ENCODE measurements at regions not wholly inside any gene's neighbourhood (a gene's known extent, or its start where the extent isn't known, plus 50 kb on each side); places are given as distances from the start of the nearest gene placed in this dataset.

DNA sequence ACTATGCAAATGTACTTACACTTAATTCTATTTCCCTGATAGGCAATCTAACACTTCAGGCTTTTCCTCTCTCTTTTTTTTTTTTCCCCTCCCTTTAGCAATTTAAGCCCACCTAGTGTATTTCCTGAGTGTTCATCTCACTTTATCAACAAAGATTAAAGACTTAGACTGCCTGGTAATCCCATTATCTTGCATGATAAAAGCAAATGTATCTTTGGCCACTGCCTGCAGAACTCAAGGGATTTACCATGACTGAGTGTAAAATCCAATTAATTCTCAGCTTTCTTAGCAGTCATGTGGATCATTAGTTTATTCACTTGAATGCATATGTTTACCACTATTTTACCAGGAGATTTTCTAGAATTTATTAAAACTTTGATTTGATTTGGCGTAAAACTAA lies 1102.2 kb upstream of the GYPC start:
- H3K27me3 Mint-ChIP-seq (ENCODE audit: low read depth, poor library complexity): peaks cover 3% of the 10 kb centered on the region

DNA sequence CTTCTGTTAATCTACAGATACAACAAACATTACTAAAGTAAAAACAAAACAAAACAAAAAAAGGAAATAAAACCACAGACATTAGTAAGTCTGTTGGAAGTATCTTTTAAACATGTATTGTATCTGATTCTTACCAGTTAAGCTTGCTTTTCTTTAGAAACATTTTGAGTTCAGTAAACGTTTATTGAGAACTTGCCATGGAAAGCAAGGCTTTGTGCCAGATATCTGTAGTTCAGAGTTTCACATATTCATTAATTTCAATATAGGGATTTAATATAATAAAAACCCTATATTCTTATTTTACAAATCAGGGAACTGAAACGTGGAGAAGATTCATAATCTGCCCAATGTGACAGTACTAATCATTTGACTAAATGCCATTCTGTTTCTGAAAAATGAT lies 1101.0 kb upstream of the GYPC start:
- H3K27ac Mint-ChIP-seq: no peak overlapping the region
- peaks cover 3% of the 10 kb centered on the region for H3K27me3 Mint-ChIP-seq (ENCODE audit: low read depth, poor library complexity)
- no peak for DNase-seq
- no peak overlapping the region for H3K4me3 Mint-ChIP-seq
- H3K36me3 Mint-ChIP-seq (ENCODE audit: low read depth): no peaks in the 10 kb centered on the region
- no peaks in the 10 kb centered on the region for H3K9me3 Mint-ChIP-seq
- TF ChIP-seq, protein P1, sequence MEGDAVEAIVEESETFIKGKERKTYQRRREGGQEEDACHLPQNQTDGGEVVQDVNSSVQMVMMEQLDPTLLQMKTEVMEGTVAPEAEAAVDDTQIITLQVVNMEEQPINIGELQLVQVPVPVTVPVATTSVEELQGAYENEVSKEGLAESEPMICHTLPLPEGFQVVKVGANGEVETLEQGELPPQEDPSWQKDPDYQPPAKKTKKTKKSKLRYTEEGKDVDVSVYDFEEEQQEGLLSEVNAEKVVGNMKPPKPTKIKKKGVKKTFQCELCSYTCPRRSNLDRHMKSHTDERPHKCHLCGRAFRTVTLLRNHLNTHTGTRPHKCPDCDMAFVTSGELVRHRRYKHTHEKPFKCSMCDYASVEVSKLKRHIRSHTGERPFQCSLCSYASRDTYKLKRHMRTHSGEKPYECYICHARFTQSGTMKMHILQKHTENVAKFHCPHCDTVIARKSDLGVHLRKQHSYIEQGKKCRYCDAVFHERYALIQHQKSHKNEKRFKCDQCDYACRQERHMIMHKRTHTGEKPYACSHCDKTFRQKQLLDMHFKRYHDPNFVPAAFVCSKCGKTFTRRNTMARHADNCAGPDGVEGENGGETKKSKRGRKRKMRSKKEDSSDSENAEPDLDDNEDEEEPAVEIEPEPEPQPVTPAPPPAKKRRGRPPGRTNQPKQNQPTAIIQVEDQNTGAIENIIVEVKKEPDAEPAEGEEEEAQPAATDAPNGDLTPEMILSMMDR (IDR thresholded peaks at IDR 0.05): no peak
- no peaks in the 10 kb centered on the region for H3K4me1 Mint-ChIP-seq

More for the DNA sequence above, 1102.2 kb upstream of the GYPC start:
- H3K4me3 Mint-ChIP-seq: no peak overlapping the region
- no peaks in the 10 kb centered on the region for H3K9me3 Mint-ChIP-seq
- DNase-seq: no peak
- no peaks in the 10 kb centered on the region for H3K4me1 Mint-ChIP-seq
- TF ChIP-seq, protein P1 (IDR thresholded peaks at IDR 0.05): no peak
- H3K27ac Mint-ChIP-seq: no peak overlapping the region
- H3K36me3 Mint-ChIP-seq (ENCODE audit: low read depth): no peaks in the 10 kb centered on the region

DNA sequence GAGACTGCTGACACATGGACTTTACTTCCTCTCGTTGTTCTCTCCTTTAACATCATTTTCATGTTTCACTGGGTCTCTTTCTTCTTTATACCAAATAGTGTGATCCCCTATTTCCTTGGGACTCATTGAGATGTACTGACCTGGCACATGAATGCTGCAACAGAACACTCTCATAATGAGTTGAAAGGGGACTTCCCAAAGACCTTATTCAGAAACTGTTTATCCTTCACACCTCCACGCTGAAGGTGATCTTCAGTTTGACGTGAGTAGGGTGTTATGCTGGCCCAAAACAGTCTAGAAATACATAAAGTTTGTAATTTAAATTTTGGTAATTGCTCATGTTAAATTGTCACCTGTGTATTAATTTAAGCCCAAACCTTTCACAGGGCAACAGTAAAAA lies 1096.8 kb upstream of the GYPC start:
- Mint-ChIP-seq H3K9me3 (no peaks in the 10 kb centered on the region), H3K4me1 (no peaks in the 10 kb centered on the region), H3K27ac (no peak overlapping the region), H3K4me3 (no peak overlapping the region), H3K36me3 (ENCODE audit: low read depth) (no peaks in the 10 kb centered on the region), H3K27me3 (ENCODE audit: low read depth, poor library complexity) (peaks cover 2% of the 10 kb centered on the region)
- TF ChIP-seq, protein P1 (IDR thresholded peaks at IDR 0.05): no peak
- no peak for DNase-seq

DNA sequence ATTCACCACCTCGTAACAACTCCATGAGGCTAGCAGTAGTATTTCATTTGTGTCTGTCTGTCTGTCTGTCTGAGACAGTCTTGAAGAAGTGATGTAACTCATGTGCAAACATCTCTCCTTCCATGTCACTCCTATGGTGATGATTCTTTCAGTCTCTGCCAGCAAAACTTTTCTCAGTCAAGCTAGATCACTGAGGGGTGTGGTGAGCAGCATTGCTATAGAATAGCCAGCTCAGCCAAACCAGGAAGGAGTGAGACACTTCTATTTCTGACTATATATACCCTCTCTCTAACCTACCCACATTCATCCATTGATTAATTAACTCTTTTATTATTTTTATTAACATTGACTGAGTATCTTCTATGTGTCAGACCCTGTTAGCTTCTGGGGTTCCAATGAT lies 1095.1 kb upstream of the GYPC start:
- DNase-seq: no peak
- H3K4me3 Mint-ChIP-seq: no peak overlapping the region
- peaks cover under 1% of the 10 kb centered on the region for H3K27me3 Mint-ChIP-seq (ENCODE audit: low read depth, poor library complexity)
- no peak overlapping the region for H3K27ac Mint-ChIP-seq
- H3K36me3 Mint-ChIP-seq (ENCODE audit: low read depth): no peaks in the 10 kb centered on the region
- TF ChIP-seq, protein P1 (IDR thresholded peaks at IDR 0.05): no peak
- no peaks in the 10 kb centered on the region for H3K9me3 Mint-ChIP-seq
- no peaks in the 10 kb centered on the region for H3K4me1 Mint-ChIP-seq

DNA sequence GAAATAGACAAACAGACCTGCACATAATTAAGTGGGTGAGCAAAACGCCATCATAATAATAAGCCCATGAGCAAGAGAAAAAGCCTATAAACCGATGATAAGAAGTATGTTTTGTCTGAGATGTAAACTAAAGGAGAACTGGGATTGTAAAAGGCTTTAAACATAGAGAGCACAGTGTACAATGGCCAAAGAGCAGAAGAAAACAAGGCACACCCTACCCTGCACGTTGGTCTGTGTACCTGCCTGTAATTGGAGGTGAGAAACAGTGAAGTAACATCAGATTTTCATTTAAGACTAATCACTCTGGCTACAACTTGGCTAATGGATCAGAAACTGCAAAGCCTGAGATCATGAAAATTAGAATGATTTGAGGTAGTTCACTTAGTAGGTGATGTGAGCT lies 1094.7 kb upstream of the GYPC start:
- no peak overlapping the region for H3K4me3 Mint-ChIP-seq
- H3K4me1 Mint-ChIP-seq: no peaks in the 10 kb centered on the region
- no peak for DNase-seq
- TF ChIP-seq, protein P1 (IDR thresholded peaks at IDR 0.05): no peak
- H3K27me3 Mint-ChIP-seq (ENCODE audit: low read depth, poor library complexity): peaks cover 3% of the 10 kb centered on the region
- no peaks in the 10 kb centered on the region for H3K36me3 Mint-ChIP-seq (ENCODE audit: low read depth)
- H3K27ac Mint-ChIP-seq: no peak overlapping the region
- H3K9me3 Mint-ChIP-seq: no peaks in the 10 kb centered on the region

DNA sequence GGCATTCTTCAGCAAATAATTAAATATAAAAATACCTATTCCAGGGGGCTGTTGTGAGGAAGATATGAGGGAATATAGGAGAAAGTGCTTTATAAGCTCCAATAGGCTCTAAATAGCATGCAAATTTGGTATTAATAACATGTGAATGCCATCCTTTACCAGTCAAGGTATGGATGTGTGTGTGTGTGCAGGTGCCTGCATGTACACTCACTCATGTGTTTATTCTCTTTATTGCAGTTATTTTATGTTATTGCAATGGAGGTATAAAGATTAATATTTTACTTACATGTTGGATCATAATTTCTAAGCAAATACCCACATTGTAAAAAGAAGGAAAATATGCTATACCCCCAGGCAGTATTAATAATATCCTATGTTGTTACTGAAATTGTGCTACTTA lies 1093.0 kb upstream of the GYPC start:
- Mint-ChIP-seq H3K9me3 (no peaks in the 10 kb centered on the region), H3K27ac (no peak overlapping the region), H3K4me3 (no peak overlapping the region), H3K4me1 (no peaks in the 10 kb centered on the region), H3K27me3 (ENCODE audit: low read depth, poor library complexity) (peaks cover 3% of the 10 kb centered on the region), H3K36me3 (ENCODE audit: low read depth) (no peaks in the 10 kb centered on the region)
- TF ChIP-seq, protein P1 (IDR thresholded peaks at IDR 0.05): no peak
- DNase-seq: no peak

All from nephron progenitor cell (in vitro differentiated cells).